Stimulated activated effector memory CD8-positive, alpha-beta T cell treated with anti-CD3 and anti-CD28 coated beads, Interleukin-12 subunit alpha, Interleukin-12 subunit beta, amount 100 ng/mL, for 72 hours (primary cell): ENCODE measurements at regions not wholly inside any gene's neighbourhood (a gene's known extent, or its start where the extent isn't known, plus 50 kb on each side); places are given as distances from the start of the nearest gene placed in this dataset.
"Not testable (repeated sequence)": the region's sequence is repeated elsewhere in the genome, so short reads cannot be mapped to it uniquely, and the experiment has no call there.

Source experiments
- ATAC-seq: fragments of 150-1000 bp; cut with Tn5 transposase; 2 replicates; pipeline ENCODE4 v1.10.0; 2021
- DNase-seq, 2 donors: peaks; one replicate each; pipeline ENCODE4 v3.0.0; 2021 to 2022; ENCODE audit warnings: low spot score in 2 of 2
- H3K27ac Mint-ChIP-seq: one replicate; pipeline ENCODE4 v1.8.0; 2022; ENCODE audit warnings: mild to moderate bottlenecking, mixed read lengths
- H3K36me3 Mint-ChIP-seq: one replicate; pipeline ENCODE4 v1.8.0; 2022; ENCODE audit warnings: mild to moderate bottlenecking, mixed read lengths
- H3K4me1 Mint-ChIP-seq: one replicate; pipeline ENCODE4 v1.8.0; 2022; ENCODE audit warnings: mixed read lengths
- H3K4me3 Mint-ChIP-seq: one replicate; pipeline ENCODE4 v1.8.0; 2022; ENCODE audit warnings: mild to moderate bottlenecking, mixed read lengths
- H3K9me3 Mint-ChIP-seq: one replicate; pipeline ENCODE4 v1.8.0; 2022; ENCODE audit warnings: mixed read lengths

DNA sequence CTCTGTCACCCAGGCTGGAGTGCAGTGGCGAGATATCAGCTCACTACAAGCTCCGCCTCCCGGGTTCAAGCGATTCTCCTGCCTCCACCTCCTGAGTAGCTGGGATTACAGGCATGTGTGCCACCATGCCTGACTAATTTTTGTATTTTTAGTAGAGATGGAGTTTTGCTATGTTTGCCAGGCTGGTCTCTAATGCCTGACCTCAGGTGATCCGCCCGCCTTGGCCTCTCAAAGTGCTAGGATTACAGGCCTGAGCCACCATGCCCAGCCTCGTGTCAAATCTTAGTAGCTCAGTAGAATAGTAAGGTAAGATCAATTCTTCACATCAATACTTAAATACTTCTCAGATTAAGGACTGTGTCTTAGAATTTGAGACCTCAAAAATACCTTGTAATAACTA, 112.5 kb upstream of the PNPLA4 start:
- not testable (repeated sequence) for ATAC-seq, H3K9me3 Mint-ChIP-seq, H3K27ac Mint-ChIP-seq, H3K4me3 Mint-ChIP-seq, H3K36me3 Mint-ChIP-seq, DNase-seq
- peaks cover 12% of the 10 kb centered on the region for H3K4me1 Mint-ChIP-seq

DNA sequence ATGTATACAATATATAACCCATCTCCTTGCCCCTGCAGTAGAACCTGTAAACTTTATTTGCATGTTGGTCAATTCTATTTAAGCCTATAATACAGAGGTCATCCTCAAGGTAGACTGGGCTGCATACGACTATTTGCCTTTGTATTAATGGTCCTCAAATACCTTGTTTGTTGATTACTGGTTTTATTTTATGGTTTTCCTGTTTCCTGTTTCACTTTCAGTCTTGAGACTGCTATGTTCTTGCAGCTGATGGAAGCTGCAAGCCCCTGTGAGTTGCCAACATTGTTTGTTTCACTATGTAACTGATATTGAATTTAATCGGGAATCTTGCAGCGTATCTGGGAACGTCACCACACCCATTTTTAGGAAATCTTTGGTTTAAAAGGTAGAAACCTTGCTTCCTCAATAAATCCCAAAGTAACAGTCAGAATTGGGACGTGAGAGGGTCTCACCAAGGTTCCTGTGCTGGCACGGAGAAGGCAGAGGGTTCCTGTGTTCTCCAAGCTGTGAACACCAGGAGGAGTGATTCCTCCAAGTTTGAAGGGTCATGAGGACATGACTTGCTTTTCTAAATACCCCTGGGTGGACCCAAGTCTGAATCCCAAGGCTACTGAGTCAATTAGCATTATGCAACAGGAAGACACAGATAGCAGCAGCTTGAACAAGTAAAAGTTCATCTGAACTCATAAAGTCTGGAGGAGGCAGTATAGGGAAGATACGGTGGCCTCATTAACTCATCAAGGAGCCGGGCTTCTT, 110.6 kb upstream of the PNPLA4 start:
- DNase-seq (no peak), ATAC-seq (no peak)
- H3K4me3 Mint-ChIP-seq, result peak overlapping the region; percentile 44
- peaks cover 12% of the 10 kb centered on the region for H3K4me1 Mint-ChIP-seq
- H3K36me3 Mint-ChIP-seq, result no peaks in the 10 kb centered on the region
- H3K27ac Mint-ChIP-seq, result peak overlapping the region; percentile 34
- no peaks in the 10 kb centered on the region for H3K9me3 Mint-ChIP-seq

DNA sequence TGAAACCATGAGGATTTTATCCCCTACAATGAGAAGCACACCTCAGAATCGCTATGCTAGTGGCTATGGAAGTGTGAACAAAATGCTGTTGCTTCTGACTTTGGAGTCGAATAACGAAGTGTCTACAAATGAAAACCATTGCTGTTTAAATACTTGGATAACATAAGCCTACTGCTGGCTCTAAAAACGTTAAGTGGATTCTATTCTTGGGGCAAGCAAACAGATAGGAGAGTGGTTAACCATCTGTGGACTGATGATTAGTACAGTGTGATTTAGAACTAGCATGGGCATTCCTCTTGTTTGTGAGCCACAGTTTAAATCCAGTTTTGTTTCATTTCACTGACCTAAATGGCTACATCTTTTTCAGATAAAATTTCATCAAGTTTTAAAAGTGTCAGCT, 109.7 kb upstream of the PNPLA4 start:
- ATAC-seq (no peak), DNase-seq (no peak)
- no peaks in the 10 kb centered on the region for H3K9me3 Mint-ChIP-seq
- H3K27ac Mint-ChIP-seq, result no peak overlapping the region
- H3K36me3 Mint-ChIP-seq, result no peaks in the 10 kb centered on the region
- no peak overlapping the region for H3K4me3 Mint-ChIP-seq
- H3K4me1 Mint-ChIP-seq, result peaks cover 12% of the 10 kb centered on the region

DNA sequence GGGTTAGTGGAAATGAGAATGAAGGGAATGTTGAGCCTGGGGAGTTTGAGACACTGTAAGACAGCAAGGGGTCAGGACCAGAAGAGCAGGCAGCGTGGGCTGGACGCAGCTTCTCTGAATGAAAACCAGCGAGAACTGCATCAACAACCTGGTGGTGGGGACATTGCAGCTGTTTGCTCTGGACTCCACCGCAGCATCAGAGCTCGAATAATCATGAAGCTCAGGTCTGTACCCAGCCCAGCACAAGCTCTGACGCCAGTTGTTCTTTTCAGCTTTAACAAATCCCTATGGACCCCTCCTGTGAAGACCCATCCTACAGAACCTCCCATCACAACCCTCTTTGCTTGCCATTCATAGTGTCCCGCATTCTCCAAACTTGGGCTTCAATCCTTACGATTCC, 106.8 kb upstream of the PNPLA4 start:
- ATAC-seq (no peak), DNase-seq (no peak)
- no peak overlapping the region for H3K27ac Mint-ChIP-seq
- no peak overlapping the region for H3K4me3 Mint-ChIP-seq
- no peaks in the 10 kb centered on the region for H3K36me3 Mint-ChIP-seq
- no peaks in the 10 kb centered on the region for H3K9me3 Mint-ChIP-seq
- H3K4me1 Mint-ChIP-seq, result peaks cover 12% of the 10 kb centered on the region

DNA sequence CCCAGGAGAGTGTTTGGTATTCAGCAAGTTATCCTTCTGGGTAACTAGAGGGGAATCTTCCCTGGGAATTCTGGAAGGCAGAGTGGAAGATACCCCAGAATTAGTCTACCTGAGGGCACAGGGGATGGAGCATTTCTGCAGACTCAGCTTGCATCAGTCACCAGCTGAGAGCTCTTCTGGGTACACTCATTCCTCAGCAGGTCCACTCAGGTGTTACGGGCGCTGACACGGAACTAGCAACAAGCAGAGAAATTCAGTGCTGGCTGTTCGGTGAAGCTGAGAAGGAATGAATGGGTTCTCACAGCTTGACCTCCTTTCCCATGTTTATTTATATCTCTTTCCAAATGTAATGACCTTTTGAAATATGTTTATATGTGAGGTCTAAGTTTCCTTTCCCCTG, 106.0 kb upstream of the PNPLA4 start:
- H3K4me1 Mint-ChIP-seq, result peaks cover 7% of the 10 kb centered on the region
- H3K9me3 Mint-ChIP-seq, result no peaks in the 10 kb centered on the region
- no peak overlapping the region for H3K4me3 Mint-ChIP-seq
- H3K36me3 Mint-ChIP-seq, result no peaks in the 10 kb centered on the region
- no peak overlapping the region for H3K27ac Mint-ChIP-seq
- DNase-seq (no peak), ATAC-seq (no peak)

DNA sequence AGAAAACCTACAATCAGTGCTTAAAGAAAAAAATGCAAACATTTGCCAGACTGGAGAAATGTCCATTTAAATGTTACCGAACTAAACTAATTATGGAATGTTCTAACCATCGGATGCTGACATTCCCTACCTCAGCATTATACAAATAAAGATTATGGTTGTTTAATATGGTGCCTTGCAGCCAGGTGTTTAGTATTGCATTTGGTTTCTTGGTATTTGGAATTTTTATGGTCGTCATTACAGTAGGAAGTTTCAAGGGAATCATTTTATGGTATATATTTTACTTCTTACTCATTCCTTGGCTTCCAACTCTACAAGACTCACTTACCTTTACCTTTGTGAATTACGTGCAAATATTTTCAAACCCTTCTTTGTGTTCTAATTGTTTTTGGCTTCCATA, 103.1 kb upstream of the PNPLA4 start:
- H3K36me3 Mint-ChIP-seq, result no peaks in the 10 kb centered on the region

DNA sequence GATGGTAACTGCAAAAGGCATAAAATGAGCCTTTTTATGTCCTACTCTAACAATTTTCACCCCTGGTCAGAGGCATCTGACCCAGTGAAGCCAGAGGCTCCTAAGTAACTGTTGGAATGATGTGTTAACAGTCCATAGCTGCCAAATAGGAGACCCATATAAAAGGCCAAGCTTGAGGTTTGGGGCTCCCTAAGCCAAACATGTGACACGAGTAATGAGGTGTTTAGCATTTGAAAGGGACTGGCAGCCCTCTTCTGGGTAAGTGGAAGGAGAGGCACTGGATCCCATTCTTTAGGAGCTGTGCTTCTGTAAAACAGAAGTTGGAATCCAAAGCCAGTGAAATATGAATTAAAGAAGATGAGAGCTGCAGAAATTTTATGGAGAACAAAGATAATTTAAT, 100.6 kb upstream of the PNPLA4 start:
- H3K36me3 Mint-ChIP-seq, result no peaks in the 10 kb centered on the region

More for the DNA sequence above, 103.1 kb upstream of the PNPLA4 start:
- no peaks in the 10 kb centered on the region for H3K9me3 Mint-ChIP-seq
- H3K27ac Mint-ChIP-seq, result no peak overlapping the region
- ATAC-seq (no peak), DNase-seq (no peak)
- H3K4me1 Mint-ChIP-seq, result no peaks in the 10 kb centered on the region
- H3K4me3 Mint-ChIP-seq, result no peak overlapping the region

DNA sequence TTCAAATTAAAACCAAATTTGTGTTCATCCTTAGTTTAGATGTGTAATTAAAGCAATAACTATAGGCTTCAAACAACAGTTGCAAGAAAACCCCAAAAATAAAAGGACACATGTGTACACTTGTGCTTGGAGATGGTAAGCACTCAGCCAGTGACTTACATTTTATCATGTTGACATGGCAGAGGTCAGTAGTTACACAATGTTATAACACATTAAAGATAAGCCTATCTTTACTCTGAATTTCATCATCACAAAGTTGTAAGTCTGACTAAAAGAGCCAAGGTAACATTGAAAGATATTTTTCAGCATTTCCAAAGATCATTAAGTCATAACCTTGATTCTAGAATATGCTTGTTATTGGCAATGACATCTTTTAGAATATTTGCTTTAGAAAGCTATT, 98.5 kb upstream of the PNPLA4 start:
- Mint-ChIP-seq H3K4me3 (no peak overlapping the region), H3K27ac (no peak overlapping the region), H3K36me3 (no peaks in the 10 kb centered on the region), H3K9me3 (no peaks in the 10 kb centered on the region), H3K4me1 (no peaks in the 10 kb centered on the region)
- no peak for ATAC-seq
- no peak for DNase-seq

More for the DNA sequence above, 100.6 kb upstream of the PNPLA4 start:
- DNase-seq (no peak), ATAC-seq (no peak)
- Mint-ChIP-seq H3K9me3 (no peaks in the 10 kb centered on the region), H3K4me3 (no peak overlapping the region), H3K4me1 (no peaks in the 10 kb centered on the region), H3K27ac (no peak overlapping the region)

DNA sequence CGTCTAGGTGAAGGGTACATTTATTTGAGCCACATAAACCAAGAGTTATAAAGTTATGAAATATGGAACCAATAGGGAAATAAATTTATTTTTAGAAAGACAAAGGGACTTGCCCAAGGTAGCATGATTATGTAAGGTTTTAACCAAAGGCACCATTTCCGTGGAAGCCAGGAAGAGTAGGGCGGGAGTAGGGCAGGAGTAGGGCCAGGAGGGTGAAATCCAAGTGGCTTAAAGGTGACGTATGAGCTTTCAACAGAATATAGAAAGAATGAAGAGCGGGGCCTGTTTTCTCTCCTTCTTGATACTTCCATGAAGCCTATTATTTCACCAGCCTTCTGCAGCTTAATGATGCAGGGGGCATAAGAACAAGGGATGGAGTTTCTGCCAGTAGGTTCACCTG, 91.7 kb upstream of the PNPLA4 start:
- DNase-seq (no peak), ATAC-seq (no peak)
- Mint-ChIP-seq H3K4me3 (no peak overlapping the region), H3K36me3 (no peaks in the 10 kb centered on the region), H3K27ac (no peak overlapping the region), H3K4me1 (no peaks in the 10 kb centered on the region), H3K9me3 (no peaks in the 10 kb centered on the region)

DNA sequence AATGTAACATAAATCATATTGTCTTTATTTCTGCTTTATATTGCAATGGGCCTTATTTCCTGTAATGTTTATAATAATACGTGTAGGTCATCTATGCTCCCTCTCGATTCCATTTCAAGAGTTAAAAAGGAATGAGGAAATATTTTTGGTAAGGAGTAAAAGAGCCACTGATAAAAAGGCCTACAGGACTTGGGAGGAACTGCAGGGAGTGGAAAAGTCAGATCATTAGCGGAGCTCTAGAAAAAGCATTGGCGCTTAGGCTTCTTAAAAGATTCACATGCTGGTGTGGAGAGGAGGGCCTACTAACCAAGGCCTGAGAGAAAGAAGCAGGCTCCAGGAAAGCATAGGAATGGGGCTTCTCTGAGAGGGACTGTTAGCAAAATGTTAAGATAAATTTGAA, 82.9 kb upstream of the PNPLA4 start:
- ATAC-seq, result no peak
- peaks cover 9% of the 10 kb centered on the region for H3K4me1 Mint-ChIP-seq
- no peak overlapping the region for H3K4me3 Mint-ChIP-seq
- no peak for DNase-seq
- no peaks in the 10 kb centered on the region for H3K36me3 Mint-ChIP-seq
- H3K27ac Mint-ChIP-seq, result no peak overlapping the region
- H3K9me3 Mint-ChIP-seq, result no peaks in the 10 kb centered on the region

DNA sequence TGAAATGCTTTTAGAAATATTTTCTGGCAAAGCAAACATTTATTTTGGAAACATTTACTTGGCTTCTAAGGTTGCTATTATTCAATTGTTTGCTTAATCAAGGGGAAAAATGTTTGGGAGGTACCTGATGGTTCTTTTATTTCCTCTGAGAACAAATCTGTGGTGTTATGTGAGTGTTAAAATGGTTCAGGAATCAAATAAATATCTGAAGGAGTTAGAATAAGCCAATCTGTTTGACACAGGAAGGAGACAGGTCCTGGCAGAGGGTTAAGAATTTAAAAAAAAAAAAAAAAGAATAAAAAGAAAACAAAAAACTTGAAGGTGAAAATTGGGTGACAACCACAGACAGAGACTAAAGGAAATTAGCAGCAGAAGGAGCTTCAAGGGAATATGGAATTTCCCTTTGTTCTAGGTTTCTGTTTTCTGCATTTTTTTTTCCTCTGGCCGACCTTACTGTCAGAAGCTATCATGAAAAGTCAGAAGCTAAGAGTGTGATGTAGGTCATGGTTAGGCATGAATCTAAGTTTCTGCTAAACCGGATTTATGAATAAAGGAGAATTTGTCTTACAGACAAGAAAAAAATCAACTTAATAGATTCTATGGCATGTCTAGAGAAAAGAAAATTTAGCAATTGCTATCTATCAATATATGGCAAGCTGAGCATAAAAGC, 78.6 kb upstream of the PNPLA4 start:
- H3K27ac Mint-ChIP-seq, result no peak overlapping the region
- H3K36me3 Mint-ChIP-seq, result no peaks in the 10 kb centered on the region
- H3K9me3 Mint-ChIP-seq, result no peaks in the 10 kb centered on the region
- no peak overlapping the region for H3K4me3 Mint-ChIP-seq
- ATAC-seq (no peak), DNase-seq (no peak)
- peaks cover 9% of the 10 kb centered on the region for H3K4me1 Mint-ChIP-seq

DNA sequence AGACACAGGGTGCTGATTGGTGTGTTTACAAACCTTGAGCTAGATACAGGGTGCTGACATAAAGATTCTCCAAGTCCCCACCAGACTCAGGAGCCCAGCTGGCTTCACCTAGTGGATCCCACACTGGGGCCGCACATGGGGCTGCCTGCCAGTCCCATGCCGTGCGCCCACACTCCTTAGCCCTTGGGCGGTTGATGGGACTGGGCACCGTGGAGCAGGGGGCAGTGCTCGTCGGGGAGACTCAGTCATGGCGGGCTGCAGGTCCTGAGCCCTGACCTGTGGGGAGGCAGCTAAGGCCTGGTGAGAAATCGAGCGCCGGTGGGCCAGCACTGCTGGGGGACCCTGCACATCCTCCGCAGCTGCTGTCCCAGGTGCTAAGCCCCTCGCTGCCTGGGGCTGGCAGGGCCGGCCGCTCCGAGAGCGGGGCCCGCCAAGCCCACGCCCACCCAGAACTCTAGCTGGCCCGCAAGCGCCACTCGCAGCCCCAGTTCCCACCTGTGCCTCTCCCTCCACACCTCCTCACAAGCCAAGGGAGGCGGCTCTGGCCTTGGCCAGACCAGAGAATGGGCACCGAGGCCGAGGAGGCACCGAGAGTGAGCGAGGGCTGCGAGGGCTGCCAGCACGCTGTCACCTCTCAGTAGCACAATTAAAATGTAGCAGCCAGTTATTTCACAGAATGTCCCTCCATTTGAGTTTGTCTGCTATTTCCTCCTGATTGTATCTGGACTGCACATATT, 76.1 kb upstream of the PNPLA4 start:
- no peak for DNase-seq
- Mint-ChIP-seq H3K4me1 (peaks cover 9% of the 10 kb centered on the region), H3K27ac (no peak overlapping the region), H3K9me3 (no peaks in the 10 kb centered on the region), H3K4me3 (no peak overlapping the region), H3K36me3 (no peaks in the 10 kb centered on the region)
- ATAC-seq, result no peak

DNA sequence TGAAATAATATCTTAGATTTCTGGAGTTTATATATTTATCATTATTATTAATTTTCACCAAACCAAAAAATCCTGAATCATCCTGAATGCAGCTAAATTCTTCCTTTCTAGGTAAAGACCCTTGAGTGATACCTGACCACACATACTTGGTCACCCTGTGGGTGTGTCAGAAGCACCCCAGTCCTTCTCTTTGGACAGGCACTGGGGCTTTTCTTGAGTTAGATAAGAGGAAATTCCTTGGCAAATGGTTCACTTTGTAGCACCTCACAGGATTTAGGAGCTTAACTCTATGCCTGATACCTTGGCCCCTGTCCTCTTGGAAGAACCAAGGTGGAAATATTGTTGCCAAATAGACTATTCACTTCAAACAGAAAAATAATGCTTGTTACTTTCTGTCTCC, 69.6 kb upstream of the PNPLA4 start:
- no peaks in the 10 kb centered on the region for H3K36me3 Mint-ChIP-seq
- DNase-seq (no peak), ATAC-seq (no peak)
- H3K27ac Mint-ChIP-seq, result no peak overlapping the region
- H3K9me3 Mint-ChIP-seq, result no peaks in the 10 kb centered on the region
- no peak overlapping the region for H3K4me3 Mint-ChIP-seq
- no peaks in the 10 kb centered on the region for H3K4me1 Mint-ChIP-seq

DNA sequence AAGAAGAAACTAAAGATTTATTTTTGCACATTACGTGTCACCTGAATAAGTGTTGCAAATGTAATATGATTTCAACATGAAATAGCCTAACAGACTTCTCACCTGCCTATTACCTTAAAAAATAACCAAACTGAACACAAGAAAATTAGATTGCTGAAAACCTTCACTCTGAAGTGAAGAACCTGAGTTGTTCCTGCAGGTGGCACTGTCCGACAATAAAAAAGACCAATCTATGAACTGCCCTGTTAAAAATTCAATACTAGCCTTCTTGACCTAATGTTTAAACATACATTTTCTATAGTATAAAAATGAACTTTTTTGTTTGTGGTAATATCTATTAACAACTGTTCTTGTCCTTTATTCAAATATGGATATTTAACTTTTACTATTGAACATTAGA, 69.2 kb upstream of the PNPLA4 start:
- DNase-seq (no peak), ATAC-seq (no peak)
- Mint-ChIP-seq H3K9me3 (no peaks in the 10 kb centered on the region), H3K36me3 (no peaks in the 10 kb centered on the region), H3K4me1 (no peaks in the 10 kb centered on the region), H3K4me3 (no peak overlapping the region), H3K27ac (no peak overlapping the region)

DNA sequence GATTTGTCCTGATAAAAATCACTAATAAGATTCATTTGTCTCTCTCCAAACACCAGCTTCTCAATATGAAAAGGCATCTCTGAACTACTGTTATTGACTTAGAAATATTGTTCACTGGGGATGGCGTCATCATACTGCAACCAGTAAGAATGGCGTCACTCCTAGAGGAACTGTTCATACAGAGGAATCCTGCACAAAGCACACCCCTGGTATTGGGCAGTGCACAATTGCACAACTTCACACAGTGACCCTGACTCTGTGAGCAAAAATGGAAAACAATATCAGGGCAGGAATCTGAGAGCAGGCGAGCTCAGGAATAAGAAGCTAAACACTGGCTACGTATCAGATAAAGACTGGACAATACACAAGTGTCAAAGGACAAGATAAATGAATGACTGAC, 66.7 kb upstream of the PNPLA4 start:
- DNase-seq (no peak), ATAC-seq (no peak)
- no peaks in the 10 kb centered on the region for H3K36me3 Mint-ChIP-seq
- no peaks in the 10 kb centered on the region for H3K4me1 Mint-ChIP-seq
- H3K9me3 Mint-ChIP-seq, result no peaks in the 10 kb centered on the region
- H3K4me3 Mint-ChIP-seq, result no peak overlapping the region
- no peak overlapping the region for H3K27ac Mint-ChIP-seq
